HepG2 (cell line): ENCODE measurements at regions not wholly inside any gene's neighbourhood (a gene's known extent, or its start where the extent isn't known, plus 50 kb on each side); places are given as distances from the start of the nearest gene placed in this dataset.

ENCODE experiments used
- ATAC-seq: fragments of 200-7000 bp; cut with Tn5 transposase; 3 replicates; pipeline ENCODE4 v1.9.1; 2020; ENCODE audit warnings: mild to moderate bottlenecking, moderate library complexity
- BruUV-seq: library from RNA; stranded (reverse); fragments of 400-500 nt; replicated peaks from 2 replicates; lab custom pipeline; 2021; lab: Mats Ljungman, UMichigan
- CTCF ChIA-PET: fragments of 300-600 bp; formaldehyde crosslinking; extraction: SDS; loops from one replicate; lab custom pipeline; 2021; ENCODE audit warnings: low total read pairs, inconsistent platforms, low intra/inter-chr PET ratio; lab: Yijun Ruan, JAX
- POLR2A ChIA-PET: fragments of 350-600 bp; sonication (Branson Sonifier 250); formaldehyde crosslinking; loops from one replicate; lab custom pipeline; 2020; ENCODE audit warnings: antibody characterized with exemption, inconsistent platforms; lab: Yijun Ruan, JAX
- DNase-seq: peaks from one replicate; pipeline ENCODE4 v3.0.0-alpha.2; 2015; ENCODE audit warnings: low spot score
- FAIRE-seq: peaks from 3 replicates; lab custom pipeline; 2011; peaks lifted over from hg19 to GRCh38; lab: Jason Lieb, UNC
- H2AFZ ChIP-seq: one replicate; pipeline ENCODE4 v1.6.1; 2011; ENCODE audit warnings: low read length, inconsistent platforms
- H3K27ac ChIP-seq: fragments of 300-600 bp; 3 replicates; pipeline ENCODE4 v1.8.0; 2011; ENCODE audit warnings: mixed run types, mild to moderate bottlenecking, mixed read lengths, low read length, inconsistent platforms; ENCODE audit not compliant: insufficient read depth; ENCODE audit errors: extremely low read length
- H3K27me3 ChIP-seq, 2 experiments: fragments of 200-600 bp in 1 of 2; 2 replicates in 1 of 2; 3 replicates in 1 of 2; pipeline versions ENCODE4 v1.6.0 to v1.8.0; 2011; ENCODE audit warnings: low read length in 2 of 2, mild to moderate bottlenecking in 2 of 2, moderate library complexity in 2 of 2, inconsistent platforms in 1 of 2; ENCODE audit not compliant: insufficient read depth in 2 of 2, control insufficient read depth in 1 of 2
- H3K36me3 ChIP-seq, 2 experiments: fragments of 200-600 bp in 1 of 2; replicated peaks in 1 of 2; 2 replicates in 1 of 2; 3 replicates in 1 of 2; pipeline versions ENCODE4 v1.5.1 to v1.8.0; 2011; ENCODE audit warnings: low read length in 2 of 2, inconsistent platforms in 1 of 2; ENCODE audit not compliant: insufficient read depth in 2 of 2, control insufficient read depth in 1 of 2
- H3K4me1 ChIP-seq: 2 replicates; pipeline ENCODE4 v1.5.1; 2012; ENCODE audit warnings: low read length, inconsistent platforms; ENCODE audit not compliant: insufficient read depth
- H3K4me2 ChIP-seq: 2 replicates; pipeline ENCODE4 v1.6.0; 2011; ENCODE audit warnings: low read depth, low read length, inconsistent platforms
- H3K4me3 ChIP-seq, 3 experiments: fragments of 200-600 bp in 1 of 3; sonication (generic), shearing (Covaris generic) in 1 of 3; replicated peaks in 1 of 3; 2 replicates each; pipeline ENCODE4 v1.5.1; 2011 to 2016; ENCODE audit warnings: low read length in 3 of 3, inconsistent platforms in 2 of 3, low read depth in 2 of 3, mild to moderate bottlenecking in 2 of 3, control low read depth in 1 of 3, mixed read lengths in 1 of 3; ENCODE audit not compliant: insufficient read depth in 1 of 3
- H3K79me2 ChIP-seq: one replicate; pipeline ENCODE4 v1.6.1; 2011; ENCODE audit warnings: low read length, inconsistent platforms; ENCODE audit not compliant: insufficient read depth
- H3K9ac ChIP-seq: 2 replicates; pipeline ENCODE4 v1.6.0; 2011; ENCODE audit warnings: mild to moderate bottlenecking, low read depth, low read length, inconsistent platforms; ENCODE audit not compliant: insufficient read depth
- H3K9me3 ChIP-seq: 2 replicates; pipeline ENCODE4 v1.5.1; 2012; ENCODE audit warnings: mild to moderate bottlenecking, low read length
- H4K20me1 ChIP-seq: 2 replicates; pipeline ENCODE4 v1.6.0; 2011; ENCODE audit warnings: inconsistent platforms, mild to moderate bottlenecking, low read length, moderate library complexity; ENCODE audit not compliant: insufficient read depth
- GATAD1 ChIP-seq: IDR thresholded peaks from 2 replicates; pipeline ENCODE4 v1.6.1; 2016; ENCODE audit warnings: missing genetic modification reagents, missing compliant biosample characterization
- KAT7 ChIP-seq: IDR thresholded peaks from 2 replicates; pipeline ENCODE4 v1.6.1; 2018; ENCODE audit warnings: borderline replicate concordance, missing compliant biosample characterization
- NFIB ChIP-seq: sonication (generic); formaldehyde crosslinking; IDR thresholded peaks from 2 replicates; pipeline ENCODE4 v1.9.0; 2021; ENCODE audit warnings: missing genetic modification reagents, mild to moderate bottlenecking, borderline replicate concordance
- PRPF4 ChIP-seq: fragments of 200-400 bp; formaldehyde crosslinking; IDR thresholded peaks from 2 replicates; pipeline ENCODE4 v1.6.1; 2016; ENCODE audit warnings: low read length, low read depth; ENCODE audit not compliant: poor library complexity, severe bottlenecking
- RBM39 ChIP-seq: fragments of 200-400 bp; formaldehyde crosslinking; IDR thresholded peaks from one replicate; pipeline ENCODE4 v1.6.1; 2018; ENCODE audit warnings: antibody characterized with exemption, mild to moderate bottlenecking, low read depth, low read length; ENCODE audit not compliant: poor library complexity, severe bottlenecking
- SALL1 ChIP-seq: sonication (generic); formaldehyde crosslinking; IDR thresholded peaks from 2 replicates; pipeline ENCODE4 v1.8.0; 2022; ENCODE audit warnings: mild to moderate bottlenecking, missing genetic modification reagents
- TOE1 ChIP-seq: sonication (generic); formaldehyde crosslinking; IDR thresholded peaks from 2 replicates; pipeline ENCODE4 v1.4.0; 2020; ENCODE audit warnings: mild to moderate bottlenecking, missing genetic modification reagents
- ZBTB3 ChIP-seq: sonication (generic); formaldehyde crosslinking; IDR thresholded peaks from 2 replicates; pipeline ENCODE4 v1.4.0; 2020; ENCODE audit warnings: low read depth, mild to moderate bottlenecking, moderate library complexity, missing genetic modification reagents, borderline replicate concordance
- ZKSCAN1 ChIP-seq: fragments of 150-350 bp; IDR thresholded peaks from 2 replicates; pipeline ENCODE4 v1.6.1; 2014; ENCODE audit warnings: low read length
- ZNF205 ChIP-seq: IDR thresholded peaks from 2 replicates; pipeline ENCODE4 v1.6.1; 2018; ENCODE audit warnings: missing biosample characterization, missing genetic modification reagents
- ZNF367 ChIP-seq: sonication (generic); formaldehyde crosslinking; IDR thresholded peaks from 2 replicates; pipeline ENCODE4 v1.4.0; 2020; ENCODE audit warnings: missing genetic modification reagents, borderline replicate concordance
- ZNF570 ChIP-seq: sonication (generic); formaldehyde crosslinking; IDR thresholded peaks from 2 replicates; pipeline ENCODE4 v1.4.0; 2020; ENCODE audit warnings: mild to moderate bottlenecking, missing genetic modification reagents, borderline replicate concordance
- WGBS: methylation state at CpG from one replicate; pipeline ENCODE4 v1.1.6; 2017; ENCODE audit warnings: low lambda C conversion rate; 5-methylcytosine and 5-hydroxymethylcytosine counted together
- in situ Hi-C: cut with HindIII; loops from 2 replicates; pipeline ENCODE4 v1.10.0; 2017; ENCODE audit warnings: low pct_unique_long_range_greater_than_20kb; ENCODE audit not compliant: extremely low pct_ligation_motif_present
- intact Hi-C: fragments of 100-400 bp; cut with micrococcal nuclease; formaldehyde crosslinking; loops from one replicate; pipeline ENCODE4 v1.10.0; 2022; ENCODE audit not compliant: unreplicated experiment

GRCh38 chr5:90133941-90134340, 275.6 kb downstream of the CETN3 start:
- no peak for ATAC-seq
- FAIRE-seq = no peak
- in situ Hi-C loops (loop anchor here (10.0 kb wide), 2 partner anchors 131 to 251 kb away; no protein-coding TSS in a partner anchor), intact Hi-C loops (no loop called here)
- CTCF ChIA-PET = no interaction called here
- TF ChIP-seq RBM39 = no peak
- no peak for TF ChIP-seq ZNF367 (CRISPR knock-in tag)
- no peak for TF ChIP-seq GATAD1 (CRISPR knock-in tag)
- no peak for TF ChIP-seq ZNF205 (CRISPR knock-in tag)
- TF ChIP-seq KAT7 (CRISPR knock-in tag) = no peak
- TF ChIP-seq ZNF570 = no peak
- no peak for TF ChIP-seq NFIB
- no peak for TF ChIP-seq TOE1 (CRISPR knock-in tag)
- TF ChIP-seq PRPF4 = no peak
- no peak for TF ChIP-seq ZKSCAN1
- no peak for TF ChIP-seq SALL1 (CRISPR knock-in tag)
- no peak for TF ChIP-seq ZBTB3 (CRISPR knock-in tag)
- H3K4me1 ChIP-seq = no peaks in the 10 kb centered on the region
- H3K9ac ChIP-seq = no peak overlapping the region
- no peak overlapping the region for H3K4me2 ChIP-seq
- H3K36me3 ChIP-seq = no peaks in the 10 kb centered on the region
- DNase-seq = no peak
- 0% methylated on average over 2 of the region's 2 CpGs for WGBS
- BruUV-seq = no TSS peak
- no peaks in the 10 kb centered on the region for H3K79me2 ChIP-seq
- no peaks in the 10 kb centered on the region; a peak in 1 of 5 replicates for H3K27me3 ChIP-seq
- H4K20me1 ChIP-seq = no peaks in the 10 kb centered on the region
- H3K27ac ChIP-seq = no peak overlapping the region
- H2AFZ ChIP-seq = no peak overlapping the region
- no peaks in the 10 kb centered on the region for H3K9me3 ChIP-seq
- POLR2A ChIA-PET = no interaction called here
- no peak overlapping the region for H3K4me3 ChIP-seq
